Right ventricle myocardium inferior (tissue), 1 donor: ENCODE measurements at regions not wholly inside any gene's neighbourhood (a gene's known extent, or its start where the extent isn't known, plus 50 kb on each side); places are given as distances from the start of the nearest gene placed in this dataset.

Experiments used
- ATAC-seq: fragments of 200-7000 bp; cut with Tn5 transposase; one replicate; pipeline ENCODE4 v1.9.1; 2020; ENCODE audit warnings: mild to moderate bottlenecking, moderate library complexity
- DNase-seq: peaks from one replicate; pipeline ENCODE4 v3.0.0; 2021; ENCODE audit errors: missing footprints
- intact Hi-C: fragments of 100-400 bp; cut with DNase I; formaldehyde crosslinking; loops from one replicate; pipeline ENCODE4 v1.11.0; 2022
- donor health status: DM: no; HTN: yes; CAD: no; lungs with severe emphysema.

GRCh38 chrX:40303256-40304077 lies 205.7 kb upstream of the BCOR start:
- intact Hi-C loops = no loop called here
- ATAC-seq (no peak), DNase-seq (no peak)

- ATAC-seq (no peak), DNase-seq (no peak)
- intact Hi-C loops = no loop called here
Observed at GRCh38 chrX:40300286-40300890, 202.6 kb upstream of the BCOR start.

- no peak for DNase-seq
- ATAC-seq = no peak
- intact Hi-C loops = no loop called here
Observed at GRCh38 chrX:40299641-40300046, 201.9 kb upstream of the BCOR start.

GRCh38 chrX:40298572-40299479 lies 201.1 kb upstream of the BCOR start:
- ATAC-seq (no peak), DNase-seq (no peak)
- intact Hi-C loops = no loop called here

GRCh38 chrX:40298069-40298468 lies 200.3 kb upstream of the BCOR start:
- ATAC-seq (no peak), DNase-seq (no peak)
- intact Hi-C loops = no loop called here

- DNase-seq (no peak), ATAC-seq (no peak)
- intact Hi-C loops = no loop called here
Observed at GRCh38 chrX:40291553-40291952, 193.8 kb upstream of the BCOR start.

- ATAC-seq (no peak), DNase-seq (no peak)
- intact Hi-C loops = no loop called here
Observed at GRCh38 chrX:40290517-40290916, 192.8 kb upstream of the BCOR start.

GRCh38 chrX:40285876-40286275 lies 188.1 kb upstream of the BCOR start:
- ATAC-seq = no peak
- no peak for DNase-seq
- intact Hi-C loops = no loop called here

- DNase-seq (no peak), ATAC-seq (no peak)
- intact Hi-C loops = no loop called here
Observed at GRCh38 chrX:40284852-40285251, 187.1 kb upstream of the BCOR start.

GRCh38 chrX:40283981-40284380 lies 186.2 kb upstream of the BCOR start:
- intact Hi-C loops = no loop called here
- ATAC-seq = no peak
- DNase-seq = no peak

- ATAC-seq (no peak), DNase-seq (no peak)
- intact Hi-C loops = no loop called here
Observed at GRCh38 chrX:40282946-40283660, 185.3 kb upstream of the BCOR start.

- no peak for ATAC-seq
Observed at GRCh38 chrX:40282348-40282747, 184.6 kb upstream of the BCOR start.

GRCh38 chrX:40281336-40282005 lies 183.7 kb upstream of the BCOR start:
- intact Hi-C loops = no loop called here
- ATAC-seq (no peak), DNase-seq (no peak)

More at GRCh38 chrX:40282348-40282747, 184.6 kb upstream of the BCOR start:
- no peak for DNase-seq
- intact Hi-C loops = no loop called here

- DNase-seq (no peak), ATAC-seq (no peak)
- intact Hi-C loops = no loop called here
Observed at GRCh38 chrX:40279762-40280161, 182.0 kb upstream of the BCOR start.

GRCh38 chrX:40279091-40279430 lies 181.3 kb upstream of the BCOR start:
- DNase-seq (no peak), ATAC-seq (no peak)
- intact Hi-C loops = no loop called here

- DNase-seq = no peak
- intact Hi-C loops = no loop called here
- ATAC-seq = no peak
Observed at GRCh38 chrX:40278340-40279090, 180.8 kb upstream of the BCOR start.

- ATAC-seq (no peak), DNase-seq (no peak)
- intact Hi-C loops = no loop called here
Observed at GRCh38 chrX:40277672-40278071, 179.9 kb upstream of the BCOR start.
